ENCODE measurements at regions not wholly inside any gene's neighbourhood (a gene's known extent, or its start where the extent isn't known, plus 50 kb on each side); places are given as distances from the start of the nearest gene placed in this dataset.

- no peaks in the 10 kb centered on the region for H3K27me3 Mint-ChIP-seq (ENCODE audit: unreplicated experiment)
- H3K36me3 Mint-ChIP-seq (ENCODE audit: unreplicated experiment): no peaks in the 10 kb centered on the region
- no peak overlapping the region for H3K4me3 Mint-ChIP-seq (ENCODE audit: unreplicated experiment)
- DNase-seq: no peak
- H3K27ac Mint-ChIP-seq (ENCODE audit: unreplicated experiment): no peak overlapping the region
- H3K4me1 Mint-ChIP-seq (ENCODE audit: low read depth, unreplicated experiment): no peaks in the 10 kb centered on the region
- TF ChIP-seq CTCF (IDR thresholded peaks at IDR 0.05; ENCODE audit: partially characterized antibody, unreplicated experiment): no peak
- H3K9me3 Mint-ChIP-seq (ENCODE audit: unreplicated experiment): peaks cover 2% of the 10 kb centered on the region
Observed at GRCh38 chr4:14196131-14196530, 568.6 kb upstream of the BOD1L1 start.

GRCh38 chr4:14215116-14215770, 587.7 kb upstream of the BOD1L1 start:
- Mint-ChIP-seq H3K4me3 (ENCODE audit: unreplicated experiment) (no peak overlapping the region), H3K9me3 (ENCODE audit: unreplicated experiment) (peaks cover 4% of the 10 kb centered on the region), H3K27ac (ENCODE audit: unreplicated experiment) (no peak overlapping the region), H3K4me1 (ENCODE audit: low read depth, unreplicated experiment) (no peaks in the 10 kb centered on the region), H3K27me3 (ENCODE audit: unreplicated experiment) (no peaks in the 10 kb centered on the region), H3K36me3 (ENCODE audit: unreplicated experiment) (peaks cover 9% of the 10 kb centered on the region)
- DNase-seq: no peak
- no peak for TF ChIP-seq CTCF (IDR thresholded peaks at IDR 0.05; ENCODE audit: partially characterized antibody, unreplicated experiment)

GRCh38 chr4:14217401-14217800, 589.9 kb upstream of the BOD1L1 start:
- H3K4me3 Mint-ChIP-seq (ENCODE audit: unreplicated experiment): no peak overlapping the region
- H3K36me3 Mint-ChIP-seq (ENCODE audit: unreplicated experiment): peaks cover 9% of the 10 kb centered on the region
- H3K9me3 Mint-ChIP-seq (ENCODE audit: unreplicated experiment): peaks cover 2% of the 10 kb centered on the region
- no peak for TF ChIP-seq CTCF (IDR thresholded peaks at IDR 0.05; ENCODE audit: partially characterized antibody, unreplicated experiment)
- no peak overlapping the region for H3K27ac Mint-ChIP-seq (ENCODE audit: unreplicated experiment)
- no peak for DNase-seq
- no peaks in the 10 kb centered on the region for H3K27me3 Mint-ChIP-seq (ENCODE audit: unreplicated experiment)
- H3K4me1 Mint-ChIP-seq (ENCODE audit: low read depth, unreplicated experiment): no peaks in the 10 kb centered on the region

- no peaks in the 10 kb centered on the region for H3K36me3 Mint-ChIP-seq (ENCODE audit: unreplicated experiment)
- no peaks in the 10 kb centered on the region for H3K4me1 Mint-ChIP-seq (ENCODE audit: low read depth, unreplicated experiment)
- no peak for DNase-seq
- peaks cover 2% of the 10 kb centered on the region for H3K27me3 Mint-ChIP-seq (ENCODE audit: unreplicated experiment)
- H3K4me3 Mint-ChIP-seq (ENCODE audit: unreplicated experiment): no peak overlapping the region
- TF ChIP-seq CTCF (IDR thresholded peaks at IDR 0.05; ENCODE audit: partially characterized antibody, unreplicated experiment): no peak
- no peak overlapping the region for H3K27ac Mint-ChIP-seq (ENCODE audit: unreplicated experiment)
- no peaks in the 10 kb centered on the region for H3K9me3 Mint-ChIP-seq (ENCODE audit: unreplicated experiment)
Observed at GRCh38 chr4:14218641-14219040, 591.1 kb upstream of the BOD1L1 start.

- peaks cover 2% of the 10 kb centered on the region for H3K27me3 Mint-ChIP-seq (ENCODE audit: unreplicated experiment)
- H3K4me1 Mint-ChIP-seq (ENCODE audit: low read depth, unreplicated experiment): no peaks in the 10 kb centered on the region
- no peak for DNase-seq
- H3K27ac Mint-ChIP-seq (ENCODE audit: unreplicated experiment): no peak overlapping the region
- no peak for TF ChIP-seq CTCF (IDR thresholded peaks at IDR 0.05; ENCODE audit: partially characterized antibody, unreplicated experiment)
- no peaks in the 10 kb centered on the region for H3K36me3 Mint-ChIP-seq (ENCODE audit: unreplicated experiment)
- H3K4me3 Mint-ChIP-seq (ENCODE audit: unreplicated experiment): no peak overlapping the region
- no peaks in the 10 kb centered on the region for H3K9me3 Mint-ChIP-seq (ENCODE audit: unreplicated experiment)
Observed at GRCh38 chr4:14221176-14221575, 593.7 kb upstream of the BOD1L1 start.

Data from glutamatergic neuron (in vitro differentiated cells).